HG03103 (cell line): ENCODE measurements at regions not wholly inside any gene's neighbourhood (a gene's known extent, or its start where the extent isn't known, plus 50 kb on each side); places are given as distances from the start of the nearest gene placed in this dataset.
"Not testable (repeated sequence)": the region's sequence is repeated elsewhere in the genome, so short reads cannot be mapped to it uniquely, and the experiment has no call there.

Experiments used
- ATAC-seq: cut with Tn5 transposase; IDR thresholded peaks from one replicate; pipeline ENCODE4 v1.9.1; 2021; ENCODE audit warnings: low read depth; ENCODE audit not compliant: unreplicated experiment

GRCh38 chr6:134420614-134421181 lies 102.8 kb upstream of the SGK1 start:
- ATAC-seq: no peak

GRCh38 chr6:134419716-134420115 lies 101.8 kb upstream of the SGK1 start:
- ATAC-seq: no peak

- ATAC-seq: no peak
Observed at GRCh38 chr6:134416418-134417154, 98.7 kb upstream of the SGK1 start.

GRCh38 chr6:134415656-134416055 lies 97.7 kb upstream of the SGK1 start:
- no peak for ATAC-seq

DNA sequence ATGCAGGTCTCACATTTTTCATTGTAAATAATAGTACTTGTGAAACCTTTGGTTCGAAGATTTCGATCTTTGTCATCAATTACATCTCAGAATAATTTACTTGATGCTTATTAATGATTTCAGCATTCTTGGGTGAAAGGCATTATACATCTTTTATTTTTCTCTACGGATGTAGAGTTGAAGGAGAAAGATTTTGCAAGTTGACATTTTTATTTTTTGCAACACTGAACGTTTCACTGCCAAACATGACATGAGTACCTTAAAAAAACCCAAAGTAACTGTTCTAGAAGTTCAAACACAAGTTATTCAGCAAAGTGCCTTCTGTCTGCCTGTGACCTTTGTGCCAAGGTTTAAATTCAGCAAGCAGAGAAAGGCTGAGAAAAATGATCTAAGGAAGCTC lies 97.3 kb upstream of the SGK1 start:
- ATAC-seq: no peak

GRCh38 chr6:134414793-134415192 lies 96.9 kb upstream of the SGK1 start:
- no peak for ATAC-seq

DNA sequence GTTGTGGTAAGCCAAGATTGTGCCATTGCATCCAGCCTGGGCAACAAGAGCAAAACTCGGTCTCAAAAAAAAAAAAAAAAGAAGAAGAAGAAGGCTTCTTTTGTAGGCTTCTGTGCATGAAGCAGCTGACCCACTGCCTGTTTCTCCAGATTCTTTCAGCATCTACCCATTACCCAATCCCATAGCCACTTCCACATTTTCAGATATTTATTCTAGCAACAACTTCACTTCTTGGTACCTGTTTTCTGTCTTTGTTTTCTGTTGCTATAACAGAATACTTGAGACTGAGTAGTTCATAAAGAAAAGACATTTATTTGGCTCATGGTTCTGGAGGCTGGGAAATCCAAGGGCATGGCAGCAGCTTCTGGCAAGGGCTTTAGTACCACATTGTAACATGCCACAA lies 95.3 kb upstream of the SGK1 start:
- no peak for ATAC-seq

GRCh38 chr6:134410541-134410940 lies 92.6 kb upstream of the SGK1 start:
- ATAC-seq: no peak

DNA sequence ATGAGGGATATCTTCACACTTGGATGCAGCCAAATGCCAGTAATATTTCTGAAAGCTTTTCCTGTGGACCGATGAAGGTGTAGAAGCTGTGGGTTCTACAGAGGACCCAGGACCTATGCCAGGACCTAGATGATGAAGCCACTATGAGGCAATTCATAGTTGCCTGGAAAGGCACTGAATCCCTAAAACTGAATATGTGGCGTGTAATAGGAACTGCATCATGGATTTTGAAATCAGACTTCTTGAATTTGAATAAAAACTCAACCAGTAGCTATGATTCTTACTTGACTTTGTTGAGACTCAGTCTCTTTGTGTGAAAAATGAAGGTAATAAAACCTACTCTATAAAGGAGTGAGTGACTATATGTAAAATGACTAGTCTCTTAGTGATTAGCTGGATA lies 89.9 kb upstream of the SGK1 start:
- no peak for ATAC-seq

DNA sequence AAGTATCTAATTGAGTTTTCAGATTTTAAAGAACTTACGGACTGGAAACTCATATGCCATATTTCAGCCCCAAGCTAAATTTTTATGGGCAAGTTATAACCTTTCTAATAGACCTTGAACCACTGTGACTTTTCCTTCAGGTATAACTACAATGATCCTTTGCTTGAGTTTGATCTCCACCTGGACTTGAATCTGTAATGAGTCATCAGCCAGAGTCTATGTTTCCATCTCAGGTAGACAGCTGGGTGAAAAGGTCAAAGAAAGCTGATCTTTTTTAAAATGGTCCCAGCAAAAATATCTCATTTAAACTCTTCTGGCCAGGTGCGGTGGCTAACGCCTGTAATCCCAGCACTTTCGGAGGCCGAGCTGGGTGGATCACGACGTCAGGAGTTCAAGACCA lies 88.4 kb upstream of the SGK1 start:
- ATAC-seq: no peak

DNA sequence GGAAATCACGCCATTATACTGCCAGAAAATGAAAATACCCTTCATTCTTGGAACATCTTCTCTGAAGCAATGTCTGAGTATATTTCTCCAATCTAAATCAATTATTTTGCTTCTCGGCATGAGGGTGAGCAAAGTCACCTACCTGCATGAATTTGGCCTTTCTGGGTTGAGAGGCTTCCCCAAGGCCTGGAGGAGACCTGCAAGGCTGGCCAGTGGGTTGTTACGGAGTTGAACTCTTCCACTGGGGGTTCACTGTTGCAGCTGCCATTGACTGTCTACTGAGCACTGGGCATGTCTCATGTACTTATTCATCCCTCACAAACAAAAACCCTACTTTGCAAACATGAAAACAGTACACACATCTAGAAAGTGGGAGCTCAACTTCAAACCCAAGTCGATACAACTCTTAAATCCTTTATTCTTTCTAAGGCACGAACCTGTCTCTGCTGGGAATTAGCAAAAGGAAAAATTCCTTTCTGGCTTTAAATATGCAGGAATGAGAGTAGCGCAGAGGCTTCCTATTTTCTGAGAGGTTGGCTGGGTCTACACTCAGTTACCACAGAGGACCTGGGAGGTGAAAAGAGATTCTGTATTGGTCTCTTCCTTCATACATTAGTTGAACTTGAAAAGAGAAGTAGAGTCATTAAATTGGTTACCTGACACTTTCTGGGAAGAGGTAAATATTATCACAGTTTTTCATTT lies 87.6 kb upstream of the SGK1 start:
- no peak for ATAC-seq

DNA sequence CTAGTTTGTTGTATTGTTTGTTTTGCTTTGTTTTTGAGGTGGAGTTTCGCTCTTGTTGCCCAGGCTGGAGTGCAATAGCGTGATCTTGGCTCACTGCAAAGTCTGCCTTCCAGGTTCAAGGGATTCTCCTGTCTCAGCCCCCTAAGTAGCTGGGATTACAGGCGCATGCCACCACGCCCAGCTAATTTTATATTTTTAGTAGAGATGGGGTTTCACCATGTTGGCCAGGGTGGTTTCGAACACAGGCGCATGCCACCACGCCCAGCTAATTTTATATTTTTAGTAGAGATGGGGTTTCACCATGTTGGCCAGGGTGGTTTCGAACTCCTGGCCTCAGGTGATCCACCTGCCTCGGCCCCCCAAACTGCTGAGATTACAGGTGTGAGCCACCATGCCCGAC lies 85.4 kb upstream of the SGK1 start:
- ATAC-seq: not testable (repeated sequence)

GRCh38 chr6:134402372-134402984 lies 84.6 kb upstream of the SGK1 start:
- no peak for ATAC-seq

GRCh38 chr6:134400941-134401340 lies 83.0 kb upstream of the SGK1 start:
- no peak for ATAC-seq

GRCh38 chr6:134398453-134398852 lies 80.5 kb upstream of the SGK1 start:
- no peak for ATAC-seq

DNA sequence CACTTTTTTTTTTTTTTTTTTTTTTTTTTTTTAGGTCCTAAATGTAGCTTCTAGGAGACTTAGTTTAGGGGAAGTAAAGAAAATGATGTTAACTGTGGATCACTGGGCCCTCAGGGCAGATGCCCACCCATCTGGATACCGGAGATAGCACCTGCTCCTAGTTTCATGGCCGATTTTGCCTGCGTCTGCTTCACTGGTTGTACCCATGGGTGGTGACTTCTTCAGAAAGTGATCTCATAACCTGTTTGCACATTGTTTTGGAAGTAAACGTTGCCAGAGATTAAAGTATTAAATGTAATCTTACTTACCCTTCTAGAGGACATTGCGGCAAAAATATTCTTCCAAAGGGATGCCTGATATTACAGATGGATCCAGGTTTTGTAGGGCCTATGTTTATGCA lies 79.8 kb upstream of the SGK1 start:
- no peak for ATAC-seq

GRCh38 chr6:134394905-134395304 lies 77.0 kb upstream of the SGK1 start:
- no peak for ATAC-seq

GRCh38 chr6:134394208-134394607 lies 76.3 kb upstream of the SGK1 start:
- ATAC-seq: no peak

- no peak for ATAC-seq
Observed at GRCh38 chr6:134391205-134391604, 73.3 kb upstream of the SGK1 start.

- no peak for ATAC-seq
Observed at GRCh38 chr6:134389658-134390057, 71.7 kb upstream of the SGK1 start.

- ATAC-seq: no peak
Observed at GRCh38 chr6:134389129-134389528, 71.2 kb upstream of the SGK1 start.

DNA sequence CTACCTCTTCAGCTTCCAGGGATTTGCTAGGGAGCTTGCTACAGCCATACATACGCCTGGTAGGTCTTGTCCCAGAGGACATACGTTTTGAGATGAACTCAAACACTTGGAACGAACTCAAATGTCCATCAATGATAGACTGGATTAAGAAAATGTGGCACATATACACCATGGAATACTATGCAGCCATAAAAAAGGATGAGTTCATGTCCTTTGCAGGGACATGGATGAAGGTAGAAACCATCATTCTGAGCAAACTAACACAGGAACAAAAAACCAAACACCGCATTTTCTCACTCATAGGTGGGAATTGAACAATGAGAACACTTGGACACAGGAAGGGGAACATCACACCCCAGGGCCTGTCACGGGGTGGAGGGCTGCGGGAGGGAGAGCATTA lies 68.6 kb upstream of the SGK1 start:
- ATAC-seq: not testable (repeated sequence)
